Renal cortex interstitium (tissue), 11 donors: ENCODE measurements at regions not wholly inside any gene's neighbourhood (a gene's known extent, or its start where the extent isn't known, plus 50 kb on each side); places are given as distances from the start of the nearest gene placed in this dataset.

Experiments used
- DNase-seq, 11 donors: peaks; one replicate each; pipeline ENCODE4 v3.0.0-alpha.2; 2013; ENCODE audit warnings: low read depth in 9 of 11, low spot score in 4 of 11; ENCODE audit errors: extremely low read depth in 1 of 11

DNA sequence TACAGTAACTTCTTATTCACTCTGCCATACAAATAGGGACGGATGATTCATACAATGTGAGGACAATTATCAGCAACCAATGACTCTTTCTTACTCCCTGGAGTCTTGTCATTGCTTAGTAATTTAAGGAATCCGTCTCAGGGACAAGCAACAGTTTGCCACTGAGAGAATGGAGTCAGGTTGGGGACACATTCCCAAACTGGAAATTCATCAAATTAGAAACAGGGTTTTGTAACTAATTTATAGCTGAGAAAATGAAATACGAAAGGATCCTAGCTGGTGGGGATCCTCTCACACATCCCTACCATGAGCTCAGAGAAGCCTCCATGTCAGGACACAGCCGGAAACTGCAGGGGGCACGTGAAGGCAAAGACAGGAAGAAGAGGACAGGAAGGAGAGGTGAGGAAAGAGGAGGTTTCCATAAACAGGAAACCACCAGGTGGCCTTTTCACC, 50.4 kb upstream of the KDR start:
- DNase-seq = no peak

DNA sequence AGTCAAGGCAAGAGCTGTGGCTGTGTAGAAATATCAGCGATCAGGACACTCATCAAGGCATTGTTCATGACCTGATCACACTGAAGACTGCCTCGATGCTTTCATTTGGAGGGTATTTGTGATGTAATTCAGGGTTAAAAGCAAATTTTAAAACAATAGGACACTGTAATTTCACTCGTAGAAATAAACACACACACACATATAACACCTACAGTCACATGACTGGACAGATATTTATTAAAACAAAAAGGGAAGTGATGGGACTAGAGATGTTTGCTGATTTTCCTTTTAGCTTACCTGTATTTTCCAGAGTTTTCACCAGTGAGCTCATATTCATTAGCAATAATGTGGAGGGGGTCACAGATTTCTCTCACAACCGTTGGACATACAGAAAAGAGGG, 51.1 kb upstream of the KDR start:
- no peak for DNase-seq

DNA sequence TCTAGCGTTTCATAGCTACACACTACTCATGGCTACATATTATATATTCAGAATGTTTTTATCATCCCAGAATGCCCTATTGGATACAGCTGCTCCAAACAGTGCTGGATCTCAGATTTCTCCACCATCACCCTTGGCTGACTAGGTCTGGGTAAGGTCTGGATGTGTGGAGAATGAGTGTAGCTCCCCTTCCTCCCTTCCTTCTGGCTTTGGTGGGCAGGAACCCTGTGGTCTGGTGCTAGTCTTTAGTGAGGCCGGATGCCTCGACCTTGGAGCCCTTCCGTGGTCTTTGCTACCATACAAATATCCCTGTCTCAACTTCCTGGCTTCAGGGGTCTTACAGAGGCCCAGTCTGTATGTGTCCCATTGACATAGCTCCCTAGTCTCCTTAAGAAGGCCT, 52.1 kb upstream of the KDR start:
- DNase-seq = no peak

DNA sequence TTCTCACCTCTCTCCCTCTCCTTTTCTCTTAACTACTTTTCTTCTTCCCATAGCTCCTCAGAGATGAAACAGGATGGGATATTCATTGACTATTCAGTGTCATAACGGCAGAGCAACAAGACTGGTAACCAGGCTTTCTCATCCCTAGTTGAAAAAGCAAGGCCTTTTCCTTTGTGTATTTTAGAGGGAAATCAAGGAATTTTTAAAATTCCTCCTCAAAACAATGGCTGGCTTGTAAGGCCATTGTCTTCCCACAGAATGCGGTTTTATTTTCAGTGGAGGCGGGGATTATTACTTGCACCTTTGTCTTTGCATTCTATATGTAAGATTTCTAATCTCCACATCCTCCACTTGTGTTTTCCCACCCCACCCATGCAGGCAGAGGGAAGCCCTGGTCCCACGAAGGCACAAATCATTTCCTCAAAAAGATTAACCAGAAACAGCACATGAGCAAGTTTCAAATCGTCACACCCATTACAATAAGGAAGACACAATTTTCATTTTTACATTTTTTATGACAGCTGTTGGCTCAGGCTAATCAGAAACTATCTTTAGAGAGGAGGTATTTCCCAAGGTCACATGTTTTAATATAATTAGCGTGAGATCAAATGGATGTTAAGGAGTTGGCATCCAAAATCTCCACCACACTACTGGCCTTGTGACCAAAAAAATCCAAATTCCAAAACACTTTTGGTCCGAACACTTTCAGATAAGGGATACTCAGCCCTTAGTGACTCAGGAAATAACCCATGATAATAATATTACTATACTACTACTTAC, 53.0 kb upstream of the KDR start:
- DNase-seq = no peak

DNA sequence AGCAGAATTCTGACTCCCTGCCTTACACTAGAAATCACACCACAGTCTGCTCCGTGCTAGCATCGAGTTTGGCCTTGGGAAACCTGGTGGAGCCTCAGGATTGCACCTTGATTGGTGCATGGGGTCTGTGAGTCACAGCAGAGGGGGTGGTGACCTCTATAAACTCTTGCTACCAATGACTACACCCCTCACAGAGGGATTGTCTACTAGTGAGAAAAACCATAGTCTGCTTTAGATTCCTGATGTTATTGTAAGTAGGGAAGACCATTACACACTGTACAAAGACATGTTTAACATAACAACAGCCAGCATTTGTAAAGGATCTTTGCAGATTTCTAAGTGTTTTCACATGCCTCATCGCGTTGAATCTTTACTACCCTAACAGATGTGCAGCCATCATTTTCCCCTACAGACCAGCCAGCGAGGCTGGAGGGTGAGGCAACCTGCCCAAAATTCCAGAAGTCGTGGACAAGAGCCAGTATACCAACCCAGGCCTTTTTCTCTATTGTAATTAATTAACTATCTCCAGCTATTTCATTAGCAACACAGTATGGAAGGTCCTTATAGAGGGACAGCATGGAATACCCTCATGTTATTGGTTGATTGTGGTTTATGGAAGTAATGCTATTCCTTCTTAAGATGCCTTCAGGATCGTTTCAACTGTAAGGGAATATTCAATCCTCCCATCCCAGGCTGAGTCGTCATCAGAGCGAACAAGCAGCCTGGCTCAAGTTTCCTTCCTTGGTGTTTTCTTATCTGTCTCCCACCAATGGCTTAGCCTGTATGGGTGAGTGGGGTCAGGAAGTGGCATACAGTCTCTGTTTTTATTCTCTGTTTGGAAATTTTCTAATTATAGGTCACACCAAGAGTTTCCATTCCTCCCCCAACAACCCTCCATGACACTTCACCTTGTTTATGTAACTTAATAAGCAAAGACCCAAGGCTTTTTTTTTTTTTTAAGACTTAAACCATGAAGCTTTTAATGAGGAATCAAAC, 55.9 kb upstream of the KDR start:
- DNase-seq = peak in 2 of 11 donors; percentile 12 to 18

DNA sequence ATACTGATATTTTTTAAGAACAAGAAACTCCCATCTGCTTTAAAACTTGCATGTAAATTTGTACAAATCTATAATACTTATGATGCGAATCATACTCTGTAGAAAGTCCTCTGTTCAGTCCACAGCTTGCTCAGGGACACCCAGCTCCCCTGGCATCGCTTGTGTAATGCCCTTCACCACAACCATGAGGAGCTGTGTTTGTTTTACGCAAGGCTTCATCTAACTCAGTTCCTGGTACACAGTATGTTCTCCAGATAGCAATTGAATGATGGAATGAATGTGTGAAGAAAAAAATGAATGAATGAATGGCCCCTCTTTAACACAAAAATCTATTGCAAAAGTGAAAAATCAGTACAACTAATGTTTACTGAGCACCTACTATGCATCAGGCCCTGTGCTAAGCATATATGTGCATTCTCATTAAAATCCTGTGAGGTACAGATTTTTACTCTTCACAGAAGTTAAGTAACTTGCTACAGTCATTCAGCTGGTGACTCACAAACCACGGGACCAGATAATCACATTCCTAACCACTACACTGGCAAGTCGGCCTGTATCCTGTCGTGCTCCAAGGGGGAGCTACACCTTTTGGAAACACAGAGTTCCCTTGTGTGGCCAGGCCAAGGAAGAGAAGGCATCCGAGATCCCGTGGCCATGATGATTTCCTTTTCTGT, 58.7 kb upstream of the KDR start:
- no peak for DNase-seq

DNA sequence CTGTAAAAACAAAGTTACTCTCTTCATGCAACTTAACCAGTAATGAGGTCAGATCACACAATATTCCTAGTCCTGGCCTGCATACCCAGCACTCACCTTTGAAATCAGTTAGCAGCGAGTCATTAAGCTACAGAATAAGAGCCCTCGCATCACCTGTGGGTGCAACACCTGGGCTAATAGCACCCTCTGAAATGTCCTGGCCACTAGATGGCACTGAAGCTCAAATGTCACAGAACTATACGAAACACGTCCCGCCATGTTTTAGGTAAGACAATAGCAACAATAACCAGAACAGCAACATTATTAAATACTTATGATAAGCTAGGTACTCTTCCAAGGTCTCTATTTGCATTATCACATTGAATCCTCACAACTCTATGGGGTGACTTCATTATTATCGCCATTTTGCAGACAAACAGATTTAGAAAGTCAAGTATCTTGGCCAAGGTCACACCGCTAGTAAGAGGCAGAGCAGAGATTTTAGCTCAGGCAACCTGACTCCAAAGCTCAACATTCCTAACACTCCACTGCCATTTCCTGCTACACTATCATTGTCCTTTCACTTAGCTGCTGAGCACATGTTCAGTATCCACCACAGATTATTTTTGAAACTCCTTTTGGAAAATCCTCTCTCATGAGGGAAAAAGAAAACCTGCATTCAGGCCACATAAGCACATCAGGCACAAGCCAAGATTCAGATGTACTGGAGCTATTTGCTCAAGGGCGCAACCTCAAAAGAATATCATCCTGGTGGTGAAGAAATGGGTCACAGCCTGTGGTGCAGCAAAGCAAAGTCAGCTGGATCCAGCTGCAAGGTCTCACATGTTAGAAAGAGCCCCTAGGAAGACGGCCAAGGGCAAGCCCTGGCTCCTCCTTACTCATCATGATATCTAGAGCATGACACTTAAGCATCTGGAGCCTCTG, 59.5 kb upstream of the KDR start:
- DNase-seq = no peak

DNA sequence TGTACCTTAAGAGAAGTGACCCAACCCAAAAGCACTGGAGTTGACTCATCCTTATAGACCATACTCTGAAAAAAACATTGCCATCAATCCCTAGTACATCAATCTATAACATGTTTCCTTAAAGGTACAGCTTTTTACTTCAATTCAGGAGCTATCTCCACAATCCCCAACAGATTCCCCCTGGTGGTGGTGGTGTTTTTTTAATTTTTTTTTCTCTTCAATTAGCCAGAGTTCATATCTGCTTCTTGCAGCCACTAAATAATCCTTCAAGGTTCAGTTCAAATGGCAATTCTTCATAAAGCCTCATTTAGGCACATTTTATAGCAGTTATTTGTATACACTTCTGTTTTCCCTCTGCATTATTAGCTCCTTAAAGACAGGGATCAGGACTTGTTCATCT, 60.7 kb upstream of the KDR start:
- no peak for DNase-seq

DNA sequence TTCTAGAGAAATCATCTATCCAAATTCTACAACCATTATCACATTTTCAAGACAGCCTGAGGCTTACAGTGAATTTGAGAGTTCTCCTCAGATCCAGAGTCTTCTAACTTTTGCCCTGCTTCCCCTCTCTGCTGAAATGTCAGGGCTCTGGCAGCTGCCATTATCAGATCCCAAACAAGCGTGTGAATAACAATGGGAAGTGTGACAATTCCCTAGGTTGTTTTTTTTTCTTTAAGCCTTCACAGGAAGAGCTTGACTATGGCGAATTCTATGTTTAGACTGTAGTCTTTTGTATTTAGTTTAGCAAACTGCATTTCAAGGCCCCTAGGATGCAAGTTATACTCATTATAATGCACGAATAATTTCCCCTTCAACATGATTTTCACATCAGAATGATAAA, 61.3 kb upstream of the KDR start:
- DNase-seq = no peak

DNA sequence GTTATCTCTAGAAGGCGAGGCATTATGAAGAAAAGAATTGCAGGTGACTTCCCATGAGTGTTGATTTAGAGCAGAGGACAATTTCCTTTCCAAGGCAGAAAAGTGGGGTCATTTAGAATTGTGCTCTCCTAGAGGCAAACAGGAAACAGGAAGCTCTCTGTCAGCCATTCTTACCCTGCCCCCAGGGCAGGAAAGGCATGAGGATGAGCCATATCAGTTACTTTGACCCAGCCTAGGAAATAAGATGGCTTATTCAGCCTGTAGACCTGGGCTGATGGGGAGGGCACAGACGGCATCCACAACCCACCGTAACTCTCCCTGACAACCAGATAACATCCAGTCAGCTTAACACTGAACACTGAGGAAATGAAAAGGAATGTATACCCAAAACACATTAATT, 88.8 kb upstream of the KDR start:
- DNase-seq = peak in 8 of 11 donors; percentile 2 to 22 (median 9)

DNA sequence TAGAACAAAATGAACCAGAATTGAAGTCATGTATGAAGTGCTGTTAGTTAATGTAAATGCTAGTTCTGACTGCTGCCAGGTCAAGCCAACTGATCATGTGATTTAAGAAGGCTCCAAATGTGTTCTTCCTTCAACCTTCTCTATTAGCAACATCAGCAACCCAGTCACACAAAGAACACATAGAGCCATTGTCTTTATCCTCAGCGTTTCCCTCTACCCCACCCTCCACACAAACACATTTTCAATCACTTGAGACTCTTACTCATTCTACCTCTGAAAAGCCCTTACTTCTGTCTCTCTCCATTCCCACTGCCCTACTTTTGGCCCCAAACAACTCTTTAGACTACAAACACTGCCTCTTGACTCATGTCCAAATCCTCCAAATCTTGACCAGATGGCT, 89.7 kb upstream of the KDR start:
- DNase-seq = no peak

DNA sequence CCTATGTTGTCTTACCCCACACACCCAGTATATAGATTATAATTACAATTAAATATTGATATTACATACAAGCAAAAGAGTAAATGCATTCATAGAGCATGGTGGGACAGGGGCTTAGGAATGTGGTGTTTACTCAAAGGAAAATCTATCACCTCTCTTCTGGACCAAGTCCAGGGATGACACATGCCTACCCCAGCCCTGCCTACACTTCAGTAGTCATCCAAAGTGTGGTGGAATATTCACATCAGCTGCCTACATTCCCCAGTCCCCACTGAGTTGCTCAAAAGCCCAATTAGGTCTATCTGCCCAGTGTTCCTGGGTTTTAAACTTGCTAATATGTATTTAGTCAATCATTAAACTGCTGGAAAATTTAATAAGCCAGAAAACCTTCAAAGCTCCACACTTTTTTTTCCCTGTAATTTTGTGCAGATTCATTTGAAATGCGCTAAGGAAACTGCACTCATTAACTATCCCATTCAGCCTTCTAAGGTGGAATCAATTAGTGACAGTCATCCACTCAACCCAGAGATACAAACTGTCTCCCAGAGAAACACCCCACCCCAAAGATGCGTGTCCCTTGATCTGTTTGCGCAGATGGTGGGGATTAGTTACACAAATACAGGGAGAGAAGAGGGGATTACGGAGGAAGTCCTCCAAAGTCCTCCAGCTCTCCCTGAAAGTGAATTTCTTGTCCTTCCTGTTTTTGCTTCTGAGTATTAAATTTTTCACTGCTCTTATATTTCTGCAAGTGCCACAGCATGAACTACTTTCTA, 91.7 kb upstream of the KDR start:
- DNase-seq = no peak

DNA sequence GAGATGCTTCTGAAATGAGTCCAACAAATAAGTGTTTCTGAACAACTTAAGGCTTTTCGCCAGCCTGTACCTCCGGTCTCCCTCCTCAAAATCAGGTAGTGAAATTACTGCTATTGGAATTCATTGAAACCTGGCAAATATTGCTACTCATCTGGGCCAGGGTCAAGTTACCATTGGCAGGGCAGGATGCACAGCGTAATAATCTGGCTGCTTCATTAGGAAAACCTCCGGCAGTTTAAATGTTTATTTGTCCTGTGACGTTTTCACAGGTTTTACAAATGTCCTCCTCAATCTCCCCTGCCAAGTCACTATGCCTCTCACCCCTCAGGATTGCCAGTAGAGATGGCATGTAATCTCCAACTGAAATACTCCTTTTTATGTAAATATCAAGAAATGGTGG, 92.6 kb upstream of the KDR start:
- no peak for DNase-seq

DNA sequence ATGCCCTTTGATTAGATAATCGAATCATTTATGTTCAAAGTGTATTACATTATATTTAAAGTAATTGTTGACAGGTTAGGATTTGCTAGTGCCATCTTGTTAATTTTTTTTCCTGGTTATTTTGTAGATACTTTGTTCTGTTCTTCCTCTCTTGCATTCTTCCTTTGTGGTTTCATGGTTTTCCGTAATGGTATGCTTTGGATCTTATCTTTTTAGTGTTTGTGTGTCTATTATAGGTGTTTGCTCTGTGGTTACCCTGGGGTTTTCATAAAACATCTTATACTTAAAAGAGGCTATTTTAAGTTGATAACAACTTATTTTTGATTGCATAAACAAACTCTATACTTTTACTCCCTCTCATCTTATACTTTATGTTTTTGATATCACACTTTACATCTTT, 108.2 kb upstream of the SRD5A3 start:
- no peak for DNase-seq

DNA sequence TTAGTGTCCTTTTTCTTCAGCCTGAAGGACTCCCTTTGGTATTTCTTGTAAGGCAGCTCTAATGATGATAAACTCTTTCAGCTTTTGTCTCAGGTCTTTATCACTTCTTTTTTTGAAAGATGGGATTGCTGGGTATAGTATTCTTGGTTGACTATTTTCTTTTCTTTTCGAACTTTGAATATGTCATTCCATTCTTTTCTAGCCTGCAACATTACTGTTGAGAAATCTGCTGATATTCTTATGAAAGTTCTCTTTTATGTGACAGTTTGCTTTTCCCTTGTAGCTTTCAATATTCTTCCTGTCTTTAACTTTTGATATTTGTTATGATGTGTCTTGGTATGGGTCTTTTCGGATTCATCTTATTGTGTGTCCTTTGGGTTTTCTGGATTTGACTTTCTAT, 107.6 kb upstream of the SRD5A3 start:
- no peak for DNase-seq

DNA sequence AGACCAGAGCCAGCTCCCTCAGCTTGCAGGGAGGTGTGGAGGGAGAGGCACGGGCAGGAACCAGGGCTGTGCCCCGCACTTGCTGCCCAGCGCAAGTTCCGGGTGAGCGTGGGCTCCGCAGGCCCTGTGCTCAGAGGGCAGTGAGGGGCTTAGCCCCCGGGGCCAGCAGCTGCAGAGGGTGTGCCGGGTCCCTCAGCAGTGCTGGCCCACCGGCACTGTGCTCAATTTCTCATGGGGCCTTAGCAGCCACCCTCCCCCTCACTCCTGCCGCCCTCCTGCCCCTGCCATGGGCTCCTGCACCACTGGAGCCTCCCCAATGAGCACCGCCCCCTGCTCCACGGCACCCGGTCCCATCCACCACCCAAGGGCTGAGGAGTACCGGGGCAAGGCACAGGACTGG, 104.6 kb upstream of the SRD5A3 start:
- no peak for DNase-seq

DNA sequence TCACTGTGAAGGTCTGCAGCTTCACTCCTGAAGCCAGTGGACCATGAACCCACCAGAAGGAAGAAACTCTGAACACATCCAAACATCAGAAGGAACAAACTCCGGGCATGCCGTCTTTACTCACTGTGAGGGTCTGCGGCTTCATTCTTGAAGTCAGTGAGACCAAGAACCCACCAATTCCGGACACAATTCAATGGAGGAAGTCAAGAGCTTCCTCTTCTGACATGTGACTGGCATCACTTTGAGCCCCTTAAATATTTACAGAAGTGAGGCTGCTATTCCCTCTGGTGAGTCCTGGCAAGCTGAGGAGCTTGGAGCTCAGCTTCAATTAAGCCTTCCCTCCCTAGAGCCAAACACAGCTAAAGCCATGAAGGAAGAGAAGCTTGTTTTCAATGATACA, 103.5 kb upstream of the SRD5A3 start:
- DNase-seq = no peak

DNA sequence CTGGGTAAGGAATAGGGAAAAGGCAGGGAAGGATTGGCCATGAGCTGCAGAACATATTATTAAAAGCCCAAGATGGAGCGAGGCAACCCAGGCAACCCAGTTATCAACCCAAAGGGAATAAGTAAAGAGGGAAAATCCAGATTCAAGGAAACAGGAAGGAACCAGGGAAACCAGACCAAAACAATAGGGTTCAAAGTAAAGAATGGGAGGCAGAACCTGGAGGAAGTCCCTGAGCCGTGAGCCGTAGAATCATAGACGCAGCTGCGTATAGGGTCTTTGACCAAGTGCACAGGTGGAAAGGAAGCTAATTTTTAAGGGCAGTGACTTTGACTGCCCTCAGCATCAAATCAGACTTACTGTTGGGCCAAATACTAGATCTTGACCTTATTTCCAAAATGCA, 98.5 kb upstream of the SRD5A3 start:
- no peak for DNase-seq
